ENCODE measurements at regions not wholly inside any gene's neighbourhood (a gene's known extent, or its start where the extent isn't known, plus 50 kb on each side); places are given as distances from the start of the nearest gene placed in this dataset.

DNA sequence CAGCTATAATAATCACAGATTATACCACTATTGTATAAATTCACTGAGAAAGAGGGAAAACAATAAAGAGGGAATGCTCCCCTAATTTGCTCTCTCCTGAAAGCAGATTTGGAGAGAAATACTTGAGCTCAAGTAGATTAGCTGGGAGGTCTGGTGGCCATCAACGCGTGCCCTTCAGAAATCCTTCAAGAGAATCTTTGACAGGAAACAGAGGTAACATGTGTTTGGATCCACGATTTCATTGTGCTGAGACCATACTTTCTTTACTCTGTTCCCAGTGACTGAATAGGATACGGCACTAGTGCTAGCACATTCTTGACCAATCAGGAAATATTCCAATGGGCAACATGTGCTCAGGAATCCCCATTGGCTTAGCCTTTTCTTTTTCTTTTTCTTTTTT lies 1395.3 kb downstream of the RAPGEF2 start:
- no peaks in the 10 kb centered on the region for H3K4me1 Mint-ChIP-seq (ENCODE audit: insufficient read depth, unreplicated experiment)
- intact Hi-C loops (cut with micrococcal nuclease): no loop called here
- no TSS peak for BruUV-seq (replicated peaks)
- H3K27me3 Mint-ChIP-seq (ENCODE audit: insufficient read depth, unreplicated experiment): no peaks in the 10 kb centered on the region
- ChIA-PET CTCF (no interaction called here), POLR2A (no interaction called here)
- H3K36me3 Mint-ChIP-seq (ENCODE audit: insufficient read depth, unreplicated experiment): no peaks in the 10 kb centered on the region
- no peak overlapping the region for H3K27ac Mint-ChIP-seq (ENCODE audit: low read depth, unreplicated experiment)
- H3K4me3 Mint-ChIP-seq (ENCODE audit: unreplicated experiment): no peak overlapping the region
- TF ChIP-seq, protein P1, sequence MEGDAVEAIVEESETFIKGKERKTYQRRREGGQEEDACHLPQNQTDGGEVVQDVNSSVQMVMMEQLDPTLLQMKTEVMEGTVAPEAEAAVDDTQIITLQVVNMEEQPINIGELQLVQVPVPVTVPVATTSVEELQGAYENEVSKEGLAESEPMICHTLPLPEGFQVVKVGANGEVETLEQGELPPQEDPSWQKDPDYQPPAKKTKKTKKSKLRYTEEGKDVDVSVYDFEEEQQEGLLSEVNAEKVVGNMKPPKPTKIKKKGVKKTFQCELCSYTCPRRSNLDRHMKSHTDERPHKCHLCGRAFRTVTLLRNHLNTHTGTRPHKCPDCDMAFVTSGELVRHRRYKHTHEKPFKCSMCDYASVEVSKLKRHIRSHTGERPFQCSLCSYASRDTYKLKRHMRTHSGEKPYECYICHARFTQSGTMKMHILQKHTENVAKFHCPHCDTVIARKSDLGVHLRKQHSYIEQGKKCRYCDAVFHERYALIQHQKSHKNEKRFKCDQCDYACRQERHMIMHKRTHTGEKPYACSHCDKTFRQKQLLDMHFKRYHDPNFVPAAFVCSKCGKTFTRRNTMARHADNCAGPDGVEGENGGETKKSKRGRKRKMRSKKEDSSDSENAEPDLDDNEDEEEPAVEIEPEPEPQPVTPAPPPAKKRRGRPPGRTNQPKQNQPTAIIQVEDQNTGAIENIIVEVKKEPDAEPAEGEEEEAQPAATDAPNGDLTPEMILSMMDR (IDR thresholded peaks at IDR 0.05; ENCODE audit: unreplicated experiment): no peak
- no peak for DNase-seq (ENCODE audit: unreplicated experiment)
- H3K9me3 Mint-ChIP-seq (ENCODE audit: unreplicated experiment): no peaks in the 10 kb centered on the region

DNA sequence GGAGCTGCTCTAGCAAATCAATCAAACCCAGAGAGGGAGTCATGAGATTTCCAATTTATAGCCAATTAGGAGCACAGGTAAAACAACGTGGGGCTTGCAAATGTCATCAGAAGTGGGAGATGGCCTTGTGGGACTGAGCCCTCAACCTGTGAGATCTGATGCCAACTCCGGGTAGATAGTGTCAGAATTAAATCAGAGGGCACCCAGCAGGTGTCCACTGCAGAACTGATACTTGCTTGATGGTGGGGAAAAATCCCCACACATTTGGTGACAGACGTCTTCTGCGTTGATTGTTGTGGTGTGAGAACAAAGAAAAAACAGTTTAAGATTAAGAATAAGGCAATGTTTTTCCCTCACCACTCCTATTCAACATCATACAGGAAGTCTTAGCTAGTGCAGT lies 1402.8 kb downstream of the RAPGEF2 start:
- Mint-ChIP-seq H3K4me3 (ENCODE audit: unreplicated experiment) (no peak overlapping the region), H3K4me1 (ENCODE audit: insufficient read depth, unreplicated experiment) (no peaks in the 10 kb centered on the region), H3K36me3 (ENCODE audit: insufficient read depth, unreplicated experiment) (no peaks in the 10 kb centered on the region), H3K27ac (ENCODE audit: low read depth, unreplicated experiment) (no peak overlapping the region), H3K9me3 (ENCODE audit: unreplicated experiment) (no peaks in the 10 kb centered on the region), H3K27me3 (ENCODE audit: insufficient read depth, unreplicated experiment) (no peaks in the 10 kb centered on the region)
- intact Hi-C loops (cut with micrococcal nuclease): no loop called here
- no TSS peak for BruUV-seq (replicated peaks)
- CTCF ChIA-PET: interaction anchor here (0.6 to 0.7 kb wide), 2 partner anchors 52 to 134 kb away, joined by 3 read pairs; no protein-coding TSS in a partner anchor
- no peak for DNase-seq (ENCODE audit: unreplicated experiment)
- POLR2A ChIA-PET: interaction anchor here (0.5 kb wide), 1 partner anchor 102 kb away, joined by 3 read pairs; no protein-coding TSS in a partner anchor
- TF ChIP-seq, protein P1 (IDR thresholded peaks at IDR 0.05; ENCODE audit: unreplicated experiment): no peak

DNA sequence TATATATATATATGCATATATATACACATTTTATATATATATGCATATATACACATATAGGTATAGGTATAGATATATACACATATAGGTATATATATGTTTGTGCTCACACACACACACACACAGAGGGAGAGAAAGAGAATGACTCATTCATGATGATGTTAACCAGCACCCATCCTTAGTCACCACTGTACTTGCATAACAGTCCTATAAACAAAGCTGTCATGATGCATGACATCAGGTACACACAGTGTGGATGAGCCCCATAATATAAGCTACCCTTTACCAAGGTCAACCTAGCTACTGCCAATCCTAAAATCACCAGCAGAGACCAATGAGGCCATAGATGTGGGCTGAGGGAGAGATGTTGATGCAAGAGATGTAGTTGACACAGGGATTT lies 1408.0 kb downstream of the RAPGEF2 start:
- POLR2A ChIA-PET: interaction anchor here (0.8 to 1.0 kb wide), 2 partner anchors 9 to 13 kb away, joined by 3 to 5 read pairs; no protein-coding TSS in a partner anchor
- no peaks in the 10 kb centered on the region for H3K27me3 Mint-ChIP-seq (ENCODE audit: insufficient read depth, unreplicated experiment)
- intact Hi-C loops (cut with micrococcal nuclease): no loop called here
- no peaks in the 10 kb centered on the region for H3K36me3 Mint-ChIP-seq (ENCODE audit: insufficient read depth, unreplicated experiment)
- no peak overlapping the region for H3K27ac Mint-ChIP-seq (ENCODE audit: low read depth, unreplicated experiment)
- CTCF ChIA-PET: no interaction called here
- H3K4me3 Mint-ChIP-seq (ENCODE audit: unreplicated experiment): no peak overlapping the region
- no TSS peak for BruUV-seq (replicated peaks)
- no peaks in the 10 kb centered on the region for H3K9me3 Mint-ChIP-seq (ENCODE audit: unreplicated experiment)
- TF ChIP-seq, protein P1 (IDR thresholded peaks at IDR 0.05; ENCODE audit: unreplicated experiment): no peak
- H3K4me1 Mint-ChIP-seq (ENCODE audit: insufficient read depth, unreplicated experiment): no peaks in the 10 kb centered on the region
- peak; percentile 84 for DNase-seq (ENCODE audit: unreplicated experiment)

DNA sequence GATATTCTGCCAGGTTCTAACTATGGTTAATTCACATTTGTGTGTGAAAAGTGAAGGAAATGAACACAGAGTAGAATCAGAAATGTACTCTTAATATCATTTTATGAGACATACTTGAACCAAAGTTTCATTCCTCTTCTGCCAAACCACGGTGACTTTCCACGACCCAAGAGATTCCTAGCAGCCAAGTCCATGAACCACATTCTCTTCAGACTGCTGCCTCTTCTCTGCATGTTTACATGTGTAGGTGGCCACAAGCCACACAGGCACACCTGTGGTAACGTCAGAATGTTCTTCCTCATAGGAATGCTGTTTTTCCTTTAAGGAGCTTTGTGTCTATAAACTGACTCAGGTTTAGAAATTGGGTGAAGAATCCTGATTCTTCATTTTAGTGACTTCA lies 1411.2 kb downstream of the RAPGEF2 start:
- TF ChIP-seq, protein P1 (IDR thresholded peaks at IDR 0.05; ENCODE audit: unreplicated experiment): no peak
- Mint-ChIP-seq H3K9me3 (ENCODE audit: unreplicated experiment) (peaks cover 6% of the 10 kb centered on the region), H3K4me1 (ENCODE audit: insufficient read depth, unreplicated experiment) (no peaks in the 10 kb centered on the region), H3K36me3 (ENCODE audit: insufficient read depth, unreplicated experiment) (no peaks in the 10 kb centered on the region), H3K27me3 (ENCODE audit: insufficient read depth, unreplicated experiment) (no peaks in the 10 kb centered on the region), H3K4me3 (ENCODE audit: unreplicated experiment) (no peak overlapping the region), H3K27ac (ENCODE audit: low read depth, unreplicated experiment) (no peak overlapping the region)
- ChIA-PET POLR2A (interaction anchor here (0.6 to 1.2 kb wide), 2 partner anchors 238 to 592 kb away, joined by 3 to 4 read pairs; no protein-coding TSS in a partner anchor), CTCF (interaction anchor here (0.7 kb wide), 1 partner anchor 404 kb away, joined by 3 read pairs; no protein-coding TSS in a partner anchor)
- DNase-seq (ENCODE audit: unreplicated experiment): no peak
- intact Hi-C loops (cut with micrococcal nuclease): no loop called here
- no TSS peak for BruUV-seq (replicated peaks)
